HepG2 (cell line): ENCODE measurements at regions not wholly inside any gene's neighbourhood (a gene's known extent, or its start where the extent isn't known, plus 50 kb on each side); places are given as distances from the start of the nearest gene placed in this dataset.

ENCODE experiments used
- CTCF ChIP-seq: sonication (generic); formaldehyde crosslinking; IDR thresholded peaks from 2 replicates; pipeline ENCODE4 v1.5.0; 2020; ENCODE audit warnings: mild to moderate bottlenecking, missing genetic modification reagents, moderate library complexity
- ZNF253 ChIP-seq: sonication (generic); formaldehyde crosslinking; IDR thresholded peaks from 2 replicates; pipeline ENCODE4 v1.8.0; 2022; ENCODE audit warnings: mild to moderate bottlenecking, missing genetic modification reagents, borderline replicate concordance
- ZNF614 ChIP-seq: IDR thresholded peaks from 2 replicates; pipeline ENCODE4 v1.6.1; 2018; ENCODE audit warnings: missing biosample characterization, missing genetic modification reagents, inconsistent platforms, borderline replicate concordance

- TF ChIP-seq ZNF614 (no peak), CTCF (CRISPR knock-in tag) (no peak), ZNF253 (CRISPR knock-in tag) (no peak)
These were observed 73.2 kb upstream of the ARHGAP20 start for GRCh38 chr11:110785398-110785797.
